B cell (primary cell): ENCODE measurements at regions not wholly inside any gene's neighbourhood (a gene's known extent, or its start where the extent isn't known, plus 50 kb on each side); places are given as distances from the start of the nearest gene placed in this dataset.

Source experiments
- ATAC-seq: fragments of 200-7000 bp; cut with Tn5 transposase; one replicate; pipeline ENCODE4 v1.10.0; 2021; ENCODE audit warnings: low read depth, mild to moderate bottlenecking, moderate number of reproducible peaks, moderate library complexity
- CTCF ChIA-PET: fragments of 350-600 bp; sonication (Branson Sonifier 250); formaldehyde crosslinking; loops from one replicate; lab custom pipeline; 2021; ENCODE audit warnings: antibody characterized with exemption, inconsistent platforms; lab: Charles Lee
- POLR2A ChIA-PET: fragments of 350-600 bp; sonication (Branson Sonifier 250); formaldehyde crosslinking; loops from one replicate; lab custom pipeline; 2021; ENCODE audit warnings: antibody characterized with exemption; lab: Charles Lee
- DNase-seq: peaks from one replicate; pipeline ENCODE4 v3.0.0; 2013
- H2AFZ ChIP-seq: 2 replicates; pipeline ENCODE4 v1.6.1; 2012; ENCODE audit warnings: mild to moderate bottlenecking, low read depth, low read length; ENCODE audit not compliant: insufficient read depth, poor library complexity, severe bottlenecking
- H3K27ac ChIP-seq, 2 donors: 1 replicate in 1 of 2; 2 replicates in 1 of 2; pipeline ENCODE4 v1.5.1; 2012 to 2013; ENCODE audit warnings: low read length in 2 of 2, mild to moderate bottlenecking in 2 of 2, moderate library complexity in 1 of 2
- H3K27me3 ChIP-seq, 4 experiments: fragments of 200-600 bp in 1 of 4; sonication (generic) in 1 of 4; replicated peaks in 1 of 4; 1 replicate in 2 of 4; 2 replicates in 2 of 4; pipeline versions ENCODE4 v1.6.1 to v1.7.0; 2013 to 2016; ENCODE audit warnings: low read length in 3 of 4, mild to moderate bottlenecking in 2 of 4, mixed read lengths in 1 of 4, moderate library complexity in 1 of 4; ENCODE audit not compliant: insufficient read depth in 4 of 4, control insufficient read depth in 3 of 4; ENCODE audit errors: control extremely low read depth in 1 of 4
- H3K36me3 ChIP-seq, 2 experiments: replicated peaks in 1 of 2; 1 replicate in 1 of 2; 2 replicates in 1 of 2; pipeline versions ENCODE4 v1.6.1 to v1.7.1; 2013; ENCODE audit warnings: low read length in 1 of 2; ENCODE audit not compliant: insufficient read depth in 2 of 2, control insufficient read depth in 1 of 2; ENCODE audit errors: control extremely low read depth in 1 of 2, extremely low read depth in 1 of 2
- H3K4me1 ChIP-seq, 2 donors: fragments of 200-600 bp in 1 of 2; sonication (generic) in 1 of 2; 1 replicate in 1 of 2; 2 replicates in 1 of 2; pipeline versions ENCODE4 v1.5.1 to v1.6.1; 2013 to 2017; ENCODE audit warnings: low read length in 2 of 2; ENCODE audit not compliant: control insufficient read depth in 2 of 2, insufficient read depth in 2 of 2
- H3K4me2 ChIP-seq: replicated peaks from 2 replicates; pipeline ENCODE3; 2012; ENCODE audit warnings: mild to moderate bottlenecking, low read depth, low read length; ENCODE audit not compliant: poor library complexity, severe bottlenecking
- H3K4me3 ChIP-seq, 5 experiments: fragments of 200-600 bp in 1 of 5; sonication (generic) in 1 of 5; 1 replicate in 3 of 5; 2 replicates in 2 of 5; pipeline versions ENCODE4 v1.5.1 to v1.7.0; 2011 to 2016; ENCODE audit warnings: low read length in 4 of 5, mild to moderate bottlenecking in 4 of 5, low read depth in 2 of 5, control low read depth in 1 of 5, moderate library complexity in 1 of 5; ENCODE audit not compliant: insufficient read depth in 1 of 5; ENCODE audit errors: control extremely low read depth in 1 of 5, extremely low read depth in 1 of 5
- H3K79me2 ChIP-seq: fragments of 200-600 bp; sonication (generic); one replicate; pipeline ENCODE4 v1.6.0; 2016; ENCODE audit warnings: low read length; ENCODE audit not compliant: control insufficient read depth, insufficient read depth
- H3K9ac ChIP-seq: fragments of 200-600 bp; sonication (generic); 2 replicates; pipeline ENCODE4 v1.6.1; 2017; ENCODE audit warnings: mild to moderate bottlenecking, low read length, moderate library complexity
- H3K9me3 ChIP-seq, 3 donors: one replicate each; pipeline versions ENCODE4 v1.6.1 to v1.7.1; 2013; ENCODE audit warnings: low read length in 2 of 3; ENCODE audit not compliant: control insufficient read depth in 2 of 3, insufficient read depth in 1 of 3; ENCODE audit errors: control extremely low read depth in 1 of 3
- H4K20me1 ChIP-seq: 2 replicates; pipeline ENCODE4 v1.6.0; 2012; ENCODE audit warnings: mild to moderate bottlenecking, low read length; ENCODE audit not compliant: insufficient read depth, control insufficient read depth, poor library complexity, severe bottlenecking
- H3K27ac Mint-ChIP-seq: one replicate; pipeline ENCODE4 v1.8.0; 2021; ENCODE audit warnings: mixed read lengths
- H3K27me3 Mint-ChIP-seq: one replicate; pipeline ENCODE4 v1.8.0; 2021; ENCODE audit warnings: mixed read lengths
- H3K4me1 Mint-ChIP-seq: one replicate; pipeline ENCODE4 v1.8.0; 2021; ENCODE audit warnings: mixed read lengths
- H3K4me3 Mint-ChIP-seq: one replicate; pipeline ENCODE4 v1.8.0; 2021; ENCODE audit warnings: mixed read lengths
- H3K9me3 Mint-ChIP-seq: one replicate; pipeline ENCODE4 v1.8.0; 2022; ENCODE audit warnings: mixed read lengths; ENCODE audit not compliant: insufficient read depth
- EZH2 ChIP-seq: IDR thresholded peaks from 2 replicates; pipeline ENCODE4 v1.6.1; 2012; ENCODE audit warnings: borderline replicate concordance, low read depth, mild to moderate bottlenecking, moderate library complexity, low read length; ENCODE audit not compliant: insufficient read depth, poor library complexity, severe bottlenecking
- WGBS: methylation state at CpG from one replicate; pipeline ENCODE4 v1.1.5; 2013; ENCODE audit warnings: missing lambda C conversion rate; ENCODE audit not compliant: insufficient coverage; 5-methylcytosine and 5-hydroxymethylcytosine counted together
- intact Hi-C: fragments of 100-400 bp; cut with micrococcal nuclease; formaldehyde crosslinking; loops from one replicate; pipeline ENCODE4 v1.10.0; 2022
- TF ChIP-seq, protein P1 (sequence below): fragments of 200-600 bp; IDR thresholded peaks from one replicate; pipeline ENCODE4 v1.8.0; 2022; ENCODE audit warnings: antibody characterized with exemption, mild to moderate bottlenecking

DNA sequence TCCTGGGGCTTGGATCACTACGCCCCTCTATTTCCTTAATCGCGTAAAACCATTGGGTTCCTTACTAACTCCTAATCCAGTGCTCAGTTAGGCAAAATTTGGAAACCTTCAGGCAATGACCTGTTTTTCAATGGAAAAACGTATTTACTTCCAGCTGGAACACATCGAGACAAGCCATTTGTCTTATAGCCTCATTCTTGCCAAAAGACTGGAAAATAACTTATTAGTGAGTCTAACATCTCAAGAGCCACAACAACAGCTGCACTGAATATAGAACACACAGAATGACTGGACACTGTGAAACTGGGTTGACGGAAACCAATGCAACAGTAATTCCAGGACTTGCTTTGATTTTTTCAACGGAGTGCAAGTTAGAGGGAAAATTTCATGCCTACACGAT lies 125.2 kb upstream of the MAP3K7 start:
- H3K9me3 Mint-ChIP-seq = no peaks in the 10 kb centered on the region
- ATAC-seq (no peak), DNase-seq (no peak)
- no peak for TF ChIP-seq EZH2
- TF ChIP-seq, protein P1, sequence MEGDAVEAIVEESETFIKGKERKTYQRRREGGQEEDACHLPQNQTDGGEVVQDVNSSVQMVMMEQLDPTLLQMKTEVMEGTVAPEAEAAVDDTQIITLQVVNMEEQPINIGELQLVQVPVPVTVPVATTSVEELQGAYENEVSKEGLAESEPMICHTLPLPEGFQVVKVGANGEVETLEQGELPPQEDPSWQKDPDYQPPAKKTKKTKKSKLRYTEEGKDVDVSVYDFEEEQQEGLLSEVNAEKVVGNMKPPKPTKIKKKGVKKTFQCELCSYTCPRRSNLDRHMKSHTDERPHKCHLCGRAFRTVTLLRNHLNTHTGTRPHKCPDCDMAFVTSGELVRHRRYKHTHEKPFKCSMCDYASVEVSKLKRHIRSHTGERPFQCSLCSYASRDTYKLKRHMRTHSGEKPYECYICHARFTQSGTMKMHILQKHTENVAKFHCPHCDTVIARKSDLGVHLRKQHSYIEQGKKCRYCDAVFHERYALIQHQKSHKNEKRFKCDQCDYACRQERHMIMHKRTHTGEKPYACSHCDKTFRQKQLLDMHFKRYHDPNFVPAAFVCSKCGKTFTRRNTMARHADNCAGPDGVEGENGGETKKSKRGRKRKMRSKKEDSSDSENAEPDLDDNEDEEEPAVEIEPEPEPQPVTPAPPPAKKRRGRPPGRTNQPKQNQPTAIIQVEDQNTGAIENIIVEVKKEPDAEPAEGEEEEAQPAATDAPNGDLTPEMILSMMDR = no peak
- no peaks in the 10 kb centered on the region for H3K4me1 Mint-ChIP-seq
- no peak overlapping the region for H3K4me2 ChIP-seq
- H3K4me3 Mint-ChIP-seq = no peak overlapping the region
- peaks cover 4% of the 10 kb centered on the region for H3K27me3 Mint-ChIP-seq
- no peak overlapping the region for H3K27ac ChIP-seq
- no peaks in the 10 kb centered on the region for H3K79me2 ChIP-seq
- intact Hi-C loops = no loop called here
- H4K20me1 ChIP-seq = no peaks in the 10 kb centered on the region
- H3K9ac ChIP-seq = no peak overlapping the region
- no peaks in the 10 kb centered on the region for H3K9me3 ChIP-seq
- no peaks in the 10 kb centered on the region for H3K36me3 ChIP-seq
- no peak overlapping the region for H3K27ac Mint-ChIP-seq
- 95% methylated on average over 8 of the region's 8 CpGs for WGBS
- ChIA-PET CTCF (no interaction called here), POLR2A (no interaction called here)
- peaks cover 0 to 5% (median 2%) of the 10 kb centered on the region in 4 experiments for H3K27me3 ChIP-seq
- no peak overlapping the region for H2AFZ ChIP-seq
- no peaks in the 10 kb centered on the region for H3K4me1 ChIP-seq
- H3K4me3 ChIP-seq = no peak overlapping the region

DNA sequence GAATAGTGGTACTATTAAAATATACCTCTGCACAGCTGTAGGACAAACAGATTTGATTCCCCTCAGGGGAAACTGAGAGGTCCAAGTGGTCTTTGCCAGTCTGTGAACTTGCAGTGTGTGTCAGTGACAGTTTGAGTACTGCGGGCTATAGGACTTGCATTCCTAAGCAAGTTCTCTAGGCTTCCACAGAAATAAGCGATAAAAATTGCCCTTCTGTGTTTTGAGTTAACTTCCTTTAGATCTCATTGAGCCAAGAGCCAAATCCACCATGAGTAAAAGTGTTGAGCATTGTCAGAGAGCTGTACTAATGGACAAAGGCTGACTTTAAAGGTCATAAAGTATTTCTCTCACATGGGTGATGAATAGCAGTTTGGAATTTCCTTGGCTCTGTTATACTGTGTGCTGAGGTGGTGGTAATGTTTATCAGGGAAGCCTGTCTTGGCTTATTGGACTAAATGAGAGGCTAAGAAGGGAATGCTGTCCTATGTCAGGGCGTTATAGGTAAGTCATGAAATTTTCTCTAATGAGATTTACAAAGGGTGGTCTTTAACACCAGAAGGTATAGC lies 122.6 kb upstream of the MAP3K7 start:
- no peak overlapping the region for H3K27ac ChIP-seq
- intact Hi-C loops = no loop called here
- WGBS = 100% methylated on average over 1 of the region's 3 CpGs
- H3K9me3 ChIP-seq = no peaks in the 10 kb centered on the region
- H3K36me3 ChIP-seq = no peaks in the 10 kb centered on the region
- Mint-ChIP-seq H3K27ac (no peak overlapping the region), H3K4me1 (no peaks in the 10 kb centered on the region), H3K9me3 (no peaks in the 10 kb centered on the region), H3K27me3 (peaks cover 8% of the 10 kb centered on the region), H3K4me3 (no peak overlapping the region)
- DNase-seq = no peak
- H3K4me2 ChIP-seq = no peak overlapping the region
- H3K27me3 ChIP-seq = peaks cover 0 to 5% (median 2%) of the 10 kb centered on the region in 4 experiments
- TF ChIP-seq, protein P1 = no peak
- no peak for TF ChIP-seq EZH2
- no peak for ATAC-seq
- no peak overlapping the region for H2AFZ ChIP-seq
- no peaks in the 10 kb centered on the region for H3K79me2 ChIP-seq
- POLR2A ChIA-PET = no interaction called here
- CTCF ChIA-PET = no interaction called here
- no peaks in the 10 kb centered on the region for H3K4me1 ChIP-seq
- H4K20me1 ChIP-seq = no peaks in the 10 kb centered on the region
- no peak overlapping the region for H3K4me3 ChIP-seq
- H3K9ac ChIP-seq = no peak overlapping the region
